Lung (tissue), 11 donors: ENCODE measurements at regions not wholly inside any gene's neighbourhood (a gene's known extent, or its start where the extent isn't known, plus 50 kb on each side); places are given as distances from the start of the nearest gene placed in this dataset.

Source experiments
- ATAC-seq: fragments of 200-7000 bp; cut with Tn5 transposase; one replicate; pipeline ENCODE4 v1.9.1; 2020; ENCODE audit warnings: moderate number of reproducible peaks; ENCODE audit not compliant: insufficient read depth, low FRiP score
- DNase-seq, 3 donors: peaks; one replicate each; pipeline ENCODE4 v3.0.0-alpha.2; 2013 to 2017
- H3K27ac ChIP-seq, 2 donors: one replicate each; pipeline ENCODE4 v1.5.1; 2013; ENCODE audit warnings: mild to moderate bottlenecking in 2 of 2, moderate library complexity in 2 of 2, control low read depth in 1 of 2, inconsistent platforms in 1 of 2, low read depth in 1 of 2, low read length in 1 of 2
- H3K27me3 ChIP-seq, 3 donors: one replicate each; pipeline ENCODE4 v1.5.1; 2013; ENCODE audit warnings: low read length in 2 of 3; ENCODE audit not compliant: control insufficient read depth in 3 of 3, insufficient read depth in 3 of 3
- H3K36me3 ChIP-seq, 4 donors: one replicate each; pipeline ENCODE4 v1.5.1; 2013; ENCODE audit warnings: low read length in 4 of 4, mild to moderate bottlenecking in 1 of 4, moderate library complexity in 1 of 4; ENCODE audit not compliant: control insufficient read depth in 4 of 4, insufficient read depth in 4 of 4
- H3K4me1 ChIP-seq, 5 donors: one replicate each; pipeline ENCODE4 v1.5.1; 2013; ENCODE audit warnings: low read length in 5 of 5, mild to moderate bottlenecking in 2 of 5, moderate library complexity in 1 of 5; ENCODE audit not compliant: control insufficient read depth in 5 of 5, insufficient read depth in 5 of 5
- H3K4me3 ChIP-seq: one replicate; pipeline ENCODE4 v1.5.1; 2013; ENCODE audit warnings: mild to moderate bottlenecking, control low read depth, moderate library complexity
- H3K9ac ChIP-seq, 2 donors: one replicate each; pipeline ENCODE4 v1.5.1; 2013; ENCODE audit warnings: low read length in 2 of 2, control low read depth in 1 of 2; ENCODE audit not compliant: insufficient read depth in 1 of 2
- H3K9me3 ChIP-seq, 4 donors: one replicate each; pipeline ENCODE4 v1.5.1; 2013; ENCODE audit warnings: low read length in 3 of 4, mild to moderate bottlenecking in 1 of 4, moderate library complexity in 1 of 4; ENCODE audit not compliant: control insufficient read depth in 4 of 4, insufficient read depth in 3 of 4
- CTCF ChIP-seq: IDR thresholded peaks from 2 replicates; pipeline ENCODE4 v1.5.1; 2012; ENCODE audit warnings: mild to moderate bottlenecking; ENCODE audit errors: control extremely low read depth, extremely low read depth
- WGBS, 2 donors: extraction: QIAGEN DNeasy Blood & Tissue Kit; methylation state at CpG; one replicate each; pipeline ENCODE4 v1.1.7; 2013; 5-methylcytosine and 5-hydroxymethylcytosine counted together
- donor health status: control.
- donor health status: control.
- donor health status: Bipolar disorder and iron deficiency.
- donor health status: healthy.
- donor health status: DM: yes; HTN: yes; CAD: no.

- no peak overlapping the region for H3K4me3 ChIP-seq
- H3K4me1 ChIP-seq = peaks cover 0 to 2% (median 0%) of the 10 kb centered on the region in 5 donors
- H3K9me3 ChIP-seq = peaks cover 0 to 4% (median 0%) of the 10 kb centered on the region in 4 donors
- WGBS, 2 donors = 61 to 64% methylated on average over 13 of the region's 13 CpGs
- H3K9ac ChIP-seq = no peak overlapping the region
- H3K27me3 ChIP-seq = peaks cover 0 to 5% (median 0%) of the 10 kb centered on the region in 3 donors
- H3K27ac ChIP-seq = no peak overlapping the region
- no peak for TF ChIP-seq CTCF
- no peaks in the 10 kb centered on the region for H3K36me3 ChIP-seq
- ATAC-seq = no peak
- no peak for DNase-seq
Observed at GRCh38 chr14:99321955-99322730, 50.1 kb upstream of the BCL11B start.
